GM12878 (cell line): ENCODE measurements at regions not wholly inside any gene's neighbourhood (a gene's known extent, or its start where the extent isn't known, plus 50 kb on each side); places are given as distances from the start of the nearest gene placed in this dataset.

Source experiments
- ATAC-seq: fragments of 200-7000 bp; cut with Tn5 transposase; 3 replicates; pipeline ENCODE4 v1.9.1; 2020; ENCODE audit warnings: mild to moderate bottlenecking, moderate library complexity
- BruUV-seq: library from RNA; stranded (reverse); fragments of 400-500 nt; replicated peaks from 2 replicates; lab custom pipeline; 2021; lab: Mats Ljungman, UMichigan
- CTCF ChIA-PET: fragments of 300-600 bp; sonication (Branson Sonifier 250); formaldehyde crosslinking; extraction: SDS; loops from one replicate; lab custom pipeline; 2021; ENCODE audit warnings: inconsistent platforms; lab: Yijun Ruan, JAX
- POLR2A ChIA-PET: fragments of 350-600 bp; formaldehyde crosslinking; extraction: SDS; loops from one replicate; lab custom pipeline; 2021; ENCODE audit warnings: inconsistent platforms; lab: Charles Lee
- RAD21 ChIA-PET: fragments of 300-600 bp; sonication (Branson Sonifier 250); formaldehyde crosslinking; loops from one replicate; lab custom pipeline; 2023; ENCODE audit warnings: antibody characterized with exemption; ENCODE audit not compliant: unreplicated experiment; lab: Charles Lee
- SMC1A ChIA-PET: fragments of 300-600 bp; sonication (Branson Sonifier 250); formaldehyde crosslinking; loops from one replicate; lab custom pipeline; 2023; ENCODE audit not compliant: unreplicated experiment, uncharacterized antibody; lab: Charles Lee
- DNase-seq: peaks from one replicate; pipeline ENCODE4 v3.0.0-alpha.2; 2011; ENCODE audit warnings: low read depth, low spot score
- FAIRE-seq: peaks from 3 replicates; lab custom pipeline; 2011; peaks lifted over from hg19 to GRCh38; lab: Jason Lieb, UNC
- H2AFZ ChIP-seq: 2 replicates; pipeline ENCODE4 v1.6.0; 2011; ENCODE audit warnings: low read depth, low read length, control low read depth; ENCODE audit not compliant: control insufficient read depth
- H3K27ac ChIP-seq: 2 replicates; pipeline ENCODE4 v1.5.1; 2011; ENCODE audit warnings: control low read depth; ENCODE audit not compliant: control insufficient read depth, insufficient read depth
- H3K27me3 ChIP-seq, 2 experiments: replicated peaks in 1 of 2; 2 replicates each; pipeline versions ENCODE4 v1.6.0 to v1.6.1; 2011; ENCODE audit warnings: low read length in 1 of 2; ENCODE audit not compliant: control insufficient read depth in 2 of 2, insufficient read depth in 2 of 2
- H3K36me3 ChIP-seq, 2 experiments: 2 replicates each; pipeline ENCODE4 v1.5.1; 2011; ENCODE audit warnings: low read length in 1 of 2; ENCODE audit not compliant: control insufficient read depth in 2 of 2, insufficient read depth in 2 of 2
- H3K4me1 ChIP-seq: 2 replicates; pipeline ENCODE4 v1.6.1; 2011; ENCODE audit warnings: mild to moderate bottlenecking, low read length, moderate library complexity, mixed read lengths; ENCODE audit not compliant: control insufficient read depth, insufficient read depth
- H3K4me2 ChIP-seq: 2 replicates; pipeline ENCODE4 v1.6.0; 2011; ENCODE audit warnings: control low read depth; ENCODE audit not compliant: control insufficient read depth, insufficient read depth
- H3K4me3 ChIP-seq: fragments of 200-600 bp; sonication (generic); 2 replicates; pipeline ENCODE4 v1.5.1; 2016
- H3K79me2 ChIP-seq: 2 replicates; pipeline ENCODE4 v1.6.0; 2011; ENCODE audit warnings: low read length; ENCODE audit not compliant: control insufficient read depth, insufficient read depth
- H3K9ac ChIP-seq: 2 replicates; pipeline ENCODE4 v1.8.0; 2011; ENCODE audit warnings: low read length, control low read depth, mixed read lengths; ENCODE audit not compliant: control insufficient read depth, insufficient read depth
- H3K9me3 ChIP-seq: replicated peaks from 3 replicates; pipeline ENCODE4 v1.5.1; 2011; ENCODE audit warnings: mild to moderate bottlenecking, low read length; ENCODE audit not compliant: control insufficient read depth, insufficient read depth
- H4K20me1 ChIP-seq: 2 replicates; pipeline ENCODE4 v1.6.0; 2011; ENCODE audit not compliant: control insufficient read depth, insufficient read depth
- ASH2L ChIP-seq: fragments of 300-600, 200-600 bp; sonication (generic); IDR thresholded peaks from 2 replicates; pipeline ENCODE4 v1.6.1; 2017; ENCODE audit warnings: low read depth, mild to moderate bottlenecking, borderline replicate concordance
- CEBPB ChIP-seq, 2 experiments: fragments of 150-350 bp in 1 of 2; IDR thresholded peaks; 2 replicates each; pipeline ENCODE4 v1.6.1; 2012 to 2014; ENCODE audit warnings: low read depth in 2 of 2, low read length in 2 of 2, borderline replicate concordance in 1 of 2, inconsistent platforms in 1 of 2
- CREB1 ChIP-seq: IDR thresholded peaks from 2 replicates; pipeline ENCODE4 v1.6.1; 2012; ENCODE audit warnings: low read depth, mild to moderate bottlenecking, inconsistent platforms
- E2F4 ChIP-seq: IDR thresholded peaks from 2 replicates; pipeline ENCODE4 v1.6.1; 2012; ENCODE audit warnings: low read depth, low read length, improper control_type of control experiment
- ESRRA ChIP-seq: IDR thresholded peaks from 2 replicates; pipeline ENCODE4 v1.6.1; 2012; ENCODE audit warnings: mild to moderate bottlenecking, low read length, improper control_type of control experiment
- FOXK2 ChIP-seq: fragments of 450-650 bp; IDR thresholded peaks from 2 replicates; pipeline ENCODE4 v1.6.1; 2017; ENCODE audit warnings: mild to moderate bottlenecking, moderate library complexity
- GATAD2B ChIP-seq: fragments of 450-650 bp; conservative IDR thresholded peaks from 2 replicates; pipeline ENCODE4 v1.6.1; 2017; ENCODE audit warnings: low read depth, mild to moderate bottlenecking, moderate library complexity
- MEF2B ChIP-seq: fragments of 450-650 bp; IDR thresholded peaks from 2 replicates; pipeline ENCODE4 v1.6.1; 2018; ENCODE audit warnings: mild to moderate bottlenecking, moderate library complexity; ENCODE audit not compliant: partially characterized antibody, poor library complexity, severe bottlenecking
- MYB ChIP-seq: fragments of 150-350 bp; IDR thresholded peaks from 2 replicates; pipeline ENCODE4 v1.6.1; 2014; ENCODE audit warnings: mild to moderate bottlenecking, low read depth, low read length, borderline replicate concordance
- NKRF ChIP-seq: fragments of 450-650 bp; conservative IDR thresholded peaks from 2 replicates; pipeline ENCODE4 v1.6.1; 2017; ENCODE audit warnings: mild to moderate bottlenecking, moderate library complexity
- PML ChIP-seq: IDR thresholded peaks from 2 replicates; pipeline ENCODE4 v1.6.1; 2012; ENCODE audit warnings: low read length, inconsistent platforms
- SMARCA5 ChIP-seq: fragments of 450-650 bp; IDR thresholded peaks from 2 replicates; pipeline ENCODE4 v1.6.1; 2017; ENCODE audit warnings: mild to moderate bottlenecking
- SMC3 ChIP-seq: IDR thresholded peaks from 2 replicates; pipeline ENCODE4 v1.6.1; 2011; ENCODE audit warnings: low read length, improper control_type of control experiment, borderline replicate concordance
- SP1 ChIP-seq: IDR thresholded peaks from one replicate; pipeline ENCODE4 v1.6.1; 2011; ENCODE audit warnings: low read depth, low read length
- WRNIP1 ChIP-seq: IDR thresholded peaks from 2 replicates; pipeline ENCODE4 v1.6.1; 2011; ENCODE audit warnings: low read depth, low read length, improper control_type of control experiment, borderline replicate concordance
- YBX1 ChIP-seq: fragments of 450-650 bp; IDR thresholded peaks from 2 replicates; pipeline ENCODE4 v1.6.1; 2016; ENCODE audit warnings: antibody characterized with exemption
- ZNF217 ChIP-seq: fragments of 450-650 bp; IDR thresholded peaks from 2 replicates; pipeline ENCODE4 v1.6.1; 2017; ENCODE audit warnings: antibody characterized with exemption, mild to moderate bottlenecking
- WGBS: methylation state at CpG from one replicate; pipeline ENCODE4 v1.1.6; 2016; ENCODE audit warnings: low lambda C conversion rate; ENCODE audit not compliant: insufficient replicate concordance, insufficient coverage; ENCODE audit errors: missing lambda C conversion rate; 5-methylcytosine and 5-hydroxymethylcytosine counted together
- in situ Hi-C: fragments of 300-500 bp; cut with MboI; formaldehyde crosslinking; loops from 9 replicates; pipeline ENCODE4 v1.14.3; 2018; ENCODE audit warnings: mixed read lengths
- intact Hi-C: fragments of 100-400 bp; cut with micrococcal nuclease; formaldehyde crosslinking; loops from one replicate; pipeline ENCODE4 v1.14.2; 2022; ENCODE audit not compliant: unreplicated experiment
- TF ChIP-seq, protein P1 (sequence below): fragments of 450-650 bp; IDR thresholded peaks from 2 replicates; pipeline ENCODE4 v1.6.1; 2017; ENCODE audit warnings: mild to moderate bottlenecking, moderate library complexity

DNA sequence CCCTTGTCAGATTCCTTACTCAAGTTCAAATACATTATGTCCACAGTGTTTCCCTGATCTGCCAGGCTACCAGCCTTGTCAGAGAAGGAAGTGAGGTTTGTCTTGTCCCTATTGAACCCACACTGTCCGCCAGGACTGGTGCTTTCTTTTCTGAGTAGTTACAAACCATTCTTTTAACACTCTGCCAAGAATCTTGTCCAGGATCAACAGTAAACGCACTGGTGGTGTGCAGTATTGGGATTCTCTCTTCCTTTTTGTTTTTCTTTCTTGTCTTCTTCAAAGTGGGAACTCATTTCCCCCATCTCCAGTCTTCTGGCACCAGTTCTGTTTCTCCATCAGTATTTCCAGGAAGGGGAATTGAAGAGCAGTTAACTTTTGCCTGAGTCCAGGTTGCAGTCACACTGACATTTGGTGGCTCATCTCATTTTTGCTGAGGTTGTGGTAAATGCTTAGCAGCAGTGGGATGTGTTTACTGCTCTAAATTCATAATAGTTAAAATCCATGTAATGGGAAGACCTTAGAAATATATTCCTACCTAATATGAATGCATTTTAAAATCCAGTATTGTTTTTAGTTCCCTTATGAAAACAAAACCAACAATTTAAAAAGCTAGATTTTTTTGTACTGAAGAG, 295.3 kb downstream of the PRL start:
- DNase-seq (no peak), ATAC-seq (no peak), FAIRE-seq (no peak)
- ChIA-PET CTCF (interaction anchor here (0.9 to 2.6 kb wide), 3 partner anchors 16 to 104 kb away, joined by 3 to 6 read pairs (median 4); no protein-coding TSS in a partner anchor), POLR2A (interaction anchor here (0.7 kb wide), 1 partner anchor 10 kb away, joined by 3 read pairs; no protein-coding TSS in a partner anchor), RAD21 (interaction anchor here (1.4 kb wide), 1 partner anchor 24 kb away, joined by 5 read pairs; no protein-coding TSS in a partner anchor), SMC1A (interaction anchor here (0.7 to 1.0 kb wide), 3 partner anchors 15 to 89 kb away, joined by 3 to 4 read pairs (median 3); no protein-coding TSS in a partner anchor)
- 59% methylated on average over 2 of the region's 2 CpGs for WGBS
- H3K9ac ChIP-seq, result no peak overlapping the region
- H3K79me2 ChIP-seq, result no peaks in the 10 kb centered on the region
- TF ChIP-seq CREB1, result no peak
- no peak for TF ChIP-seq GATAD2B
- TF ChIP-seq NKRF, result no peak
- TF ChIP-seq SP1, result no peak
- no peak for TF ChIP-seq WRNIP1
- no peak for TF ChIP-seq ESRRA
- TF ChIP-seq, protein P1, sequence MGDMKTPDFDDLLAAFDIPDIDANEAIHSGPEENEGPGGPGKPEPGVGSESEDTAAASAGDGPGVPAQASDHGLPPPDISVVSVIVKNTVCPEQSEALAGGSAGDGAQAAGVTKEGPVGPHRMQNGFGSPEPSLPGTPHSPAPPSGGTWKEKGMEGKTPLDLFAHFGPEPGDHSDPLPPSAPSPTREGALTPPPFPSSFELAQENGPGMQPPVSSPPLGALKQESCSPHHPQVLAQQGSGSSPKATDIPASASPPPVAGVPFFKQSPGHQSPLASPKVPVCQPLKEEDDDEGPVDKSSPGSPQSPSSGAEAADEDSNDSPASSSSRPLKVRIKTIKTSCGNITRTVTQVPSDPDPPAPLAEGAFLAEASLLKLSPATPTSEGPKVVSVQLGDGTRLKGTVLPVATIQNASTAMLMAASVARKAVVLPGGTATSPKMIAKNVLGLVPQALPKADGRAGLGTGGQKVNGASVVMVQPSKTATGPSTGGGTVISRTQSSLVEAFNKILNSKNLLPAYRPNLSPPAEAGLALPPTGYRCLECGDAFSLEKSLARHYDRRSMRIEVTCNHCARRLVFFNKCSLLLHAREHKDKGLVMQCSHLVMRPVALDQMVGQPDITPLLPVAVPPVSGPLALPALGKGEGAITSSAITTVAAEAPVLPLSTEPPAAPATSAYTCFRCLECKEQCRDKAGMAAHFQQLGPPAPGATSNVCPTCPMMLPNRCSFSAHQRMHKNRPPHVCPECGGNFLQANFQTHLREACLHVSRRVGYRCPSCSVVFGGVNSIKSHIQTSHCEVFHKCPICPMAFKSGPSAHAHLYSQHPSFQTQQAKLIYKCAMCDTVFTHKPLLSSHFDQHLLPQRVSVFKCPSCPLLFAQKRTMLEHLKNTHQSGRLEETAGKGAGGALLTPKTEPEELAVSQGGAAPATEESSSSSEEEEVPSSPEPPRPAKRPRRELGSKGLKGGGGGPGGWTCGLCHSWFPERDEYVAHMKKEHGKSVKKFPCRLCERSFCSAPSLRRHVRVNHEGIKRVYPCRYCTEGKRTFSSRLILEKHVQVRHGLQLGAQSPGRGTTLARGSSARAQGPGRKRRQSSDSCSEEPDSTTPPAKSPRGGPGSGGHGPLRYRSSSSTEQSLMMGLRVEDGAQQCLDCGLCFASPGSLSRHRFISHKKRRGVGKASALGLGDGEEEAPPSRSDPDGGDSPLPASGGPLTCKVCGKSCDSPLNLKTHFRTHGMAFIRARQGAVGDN, result no peak
- TF ChIP-seq FOXK2, result no peak
- TF ChIP-seq SMARCA5, result no peak
- TF ChIP-seq E2F4, result no peak
- no peak for TF ChIP-seq ASH2L
- TF ChIP-seq PML, result no peak
- TF ChIP-seq MYB, result no peak
- no peak for TF ChIP-seq YBX1
- TF ChIP-seq ZNF217, result no peak
- no peak for TF ChIP-seq CEBPB (IDR thresholded peaks at IDR 0.05; ENCODE audit: borderline replicate concordance in 1 of 2, low read depth in 2 of 2, low read length in 2 of 2)
- TF ChIP-seq MEF2B, result no peak
- no peak for TF ChIP-seq SMC3
- no peak overlapping the region for H3K4me3 ChIP-seq
- H3K36me3 ChIP-seq, result no peaks in the 10 kb centered on the region
- H3K27me3 ChIP-seq, result no peaks in the 10 kb centered on the region
- no peak overlapping the region for H3K27ac ChIP-seq
- in situ Hi-C loops, result no loop called here
- H3K4me1 ChIP-seq, result no peaks in the 10 kb centered on the region; the same call in 1 of the 2 replicates
- no TSS peak for BruUV-seq
- no peak overlapping the region for H3K4me2 ChIP-seq
- H2AFZ ChIP-seq, result no peak overlapping the region; the same call in 1 of the 2 replicates
- H3K9me3 ChIP-seq, result no peaks in the 10 kb centered on the region
- intact Hi-C loops, result no loop called here
- H4K20me1 ChIP-seq, result no peaks in the 10 kb centered on the region
